HL-60 (cell line): ENCODE measurements at regions not wholly inside any gene's neighbourhood (a gene's known extent, or its start where the extent isn't known, plus 50 kb on each side); places are given as distances from the start of the nearest gene placed in this dataset.

ENCODE experiments used
- DNase-seq, 2 experiments: peaks; one replicate each; pipeline ENCODE4 v3.0.0-alpha.2; 2010 to 2020; ENCODE audit warnings: low read depth in 1 of 2, low spot score in 1 of 2
- H3K27ac ChIP-seq: fragments of 250-450 bp; sonication (Bioruptor Pico); replicated peaks from 2 replicates; pipeline ENCODE4 v1.5.1; 2020; ENCODE audit warnings: mild to moderate bottlenecking, moderate library complexity
- H3K27me3 ChIP-seq: fragments of 250-450 bp; sonication (Bioruptor Pico); 2 replicates; pipeline ENCODE4 v1.5.1; 2021; ENCODE audit warnings: mild to moderate bottlenecking, moderate library complexity; ENCODE audit not compliant: insufficient read depth, poor library complexity, severe bottlenecking
- H3K4me3 ChIP-seq: replicated peaks from 2 replicates; pipeline ENCODE4 v1.5.1; 2011; ENCODE audit warnings: mild to moderate bottlenecking, control low read depth, low read length; ENCODE audit not compliant: insufficient read depth
- CTCF ChIP-seq: IDR thresholded peaks from one replicate; pipeline ENCODE4 v1.5.1; 2011; ENCODE audit warnings: low read length, control low read depth, inconsistent platforms; ENCODE audit not compliant: insufficient read depth
- GABPA ChIP-seq: IDR thresholded peaks from 2 replicates; pipeline ENCODE4 v1.6.1; 2012; ENCODE audit warnings: low read depth
- POLR2AphosphoS5 ChIP-seq: IDR thresholded peaks from 2 replicates; pipeline ENCODE4 v1.6.1; 2012; ENCODE audit warnings: low read depth
- SPI1 ChIP-seq: IDR thresholded peaks from 2 replicates; pipeline ENCODE4 v1.6.1; 2012; ENCODE audit warnings: low read depth, mild to moderate bottlenecking, borderline replicate concordance
- TF ChIP-seq, protein P1 (sequence below): IDR thresholded peaks from 2 replicates; pipeline ENCODE4 v1.6.1; 2012; ENCODE audit warnings: low read depth; ENCODE audit not compliant: insufficient replicate concordance

- no peak for DNase-seq
- no peaks in the 10 kb centered on the region for H3K27me3 ChIP-seq
- no peak overlapping the region for H3K27ac ChIP-seq
- no peak for TF ChIP-seq POLR2AphosphoS5
- TF ChIP-seq CTCF = no peak
- no peak for TF ChIP-seq GABPA
- TF ChIP-seq, protein P1, sequence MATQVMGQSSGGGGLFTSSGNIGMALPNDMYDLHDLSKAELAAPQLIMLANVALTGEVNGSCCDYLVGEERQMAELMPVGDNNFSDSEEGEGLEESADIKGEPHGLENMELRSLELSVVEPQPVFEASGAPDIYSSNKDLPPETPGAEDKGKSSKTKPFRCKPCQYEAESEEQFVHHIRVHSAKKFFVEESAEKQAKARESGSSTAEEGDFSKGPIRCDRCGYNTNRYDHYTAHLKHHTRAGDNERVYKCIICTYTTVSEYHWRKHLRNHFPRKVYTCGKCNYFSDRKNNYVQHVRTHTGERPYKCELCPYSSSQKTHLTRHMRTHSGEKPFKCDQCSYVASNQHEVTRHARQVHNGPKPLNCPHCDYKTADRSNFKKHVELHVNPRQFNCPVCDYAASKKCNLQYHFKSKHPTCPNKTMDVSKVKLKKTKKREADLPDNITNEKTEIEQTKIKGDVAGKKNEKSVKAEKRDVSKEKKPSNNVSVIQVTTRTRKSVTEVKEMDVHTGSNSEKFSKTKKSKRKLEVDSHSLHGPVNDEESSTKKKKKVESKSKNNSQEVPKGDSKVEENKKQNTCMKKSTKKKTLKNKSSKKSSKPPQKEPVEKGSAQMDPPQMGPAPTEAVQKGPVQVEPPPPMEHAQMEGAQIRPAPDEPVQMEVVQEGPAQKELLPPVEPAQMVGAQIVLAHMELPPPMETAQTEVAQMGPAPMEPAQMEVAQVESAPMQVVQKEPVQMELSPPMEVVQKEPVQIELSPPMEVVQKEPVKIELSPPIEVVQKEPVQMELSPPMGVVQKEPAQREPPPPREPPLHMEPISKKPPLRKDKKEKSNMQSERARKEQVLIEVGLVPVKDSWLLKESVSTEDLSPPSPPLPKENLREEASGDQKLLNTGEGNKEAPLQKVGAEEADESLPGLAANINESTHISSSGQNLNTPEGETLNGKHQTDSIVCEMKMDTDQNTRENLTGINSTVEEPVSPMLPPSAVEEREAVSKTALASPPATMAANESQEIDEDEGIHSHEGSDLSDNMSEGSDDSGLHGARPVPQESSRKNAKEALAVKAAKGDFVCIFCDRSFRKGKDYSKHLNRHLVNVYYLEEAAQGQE = no peak
- TF ChIP-seq SPI1 = no peak
- no peak overlapping the region for H3K4me3 ChIP-seq
Observed at GRCh38 chr17:33593991-33594390, 300.9 kb upstream of the ASIC2 start.

- TF ChIP-seq GABPA (no peak), SPI1 (no peak), CTCF (no peak), POLR2AphosphoS5 (no peak)
- TF ChIP-seq, protein P1 = no peak
- H3K27me3 ChIP-seq = peaks cover 2% of the 10 kb centered on the region
- H3K4me3 ChIP-seq = no peak overlapping the region
- H3K27ac ChIP-seq = no peak overlapping the region
- no peak for DNase-seq
Observed at GRCh38 chr17:33595828-33596227, 302.7 kb upstream of the ASIC2 start.

- no peak overlapping the region for H3K4me3 ChIP-seq
- TF ChIP-seq POLR2AphosphoS5 (no peak), GABPA (no peak), CTCF (no peak), SPI1 (no peak)
- TF ChIP-seq, protein P1 = no peak
- no peak for DNase-seq
- no peak overlapping the region for H3K27ac ChIP-seq
- peaks cover 2% of the 10 kb centered on the region for H3K27me3 ChIP-seq
Observed at GRCh38 chr17:33596899-33597298, 303.8 kb upstream of the ASIC2 start.
